SK-N-SH (cell line): ENCODE measurements at regions not wholly inside any gene's neighbourhood (a gene's known extent, or its start where the extent isn't known, plus 50 kb on each side); places are given as distances from the start of the nearest gene placed in this dataset.

Experiments used
- CHD2 ChIP-seq: fragments of 150-350 bp; IDR thresholded peaks from 2 replicates; pipeline ENCODE4 v1.6.1; 2018; ENCODE audit warnings: low read length; ENCODE audit not compliant: partially characterized antibody
- ELF1 ChIP-seq: IDR thresholded peaks from 2 replicates; pipeline ENCODE4 v1.4.0; 2012
- EZH2phosphoT487 ChIP-seq: fragments of 200-600 bp; sonication (generic); IDR thresholded peaks from 2 replicates; pipeline ENCODE4 v1.6.1; 2017; ENCODE audit warnings: low read depth, mixed run types, mild to moderate bottlenecking, antibody characterized with exemption, moderate library complexity, borderline replicate concordance
- FOSL2 ChIP-seq: IDR thresholded peaks from 2 replicates; pipeline ENCODE4 v1.4.0; 2012; ENCODE audit warnings: low read depth, mild to moderate bottlenecking, moderate library complexity, borderline replicate concordance
- FOXJ3 ChIP-seq: sonication (generic); formaldehyde crosslinking; IDR thresholded peaks from 2 replicates; pipeline ENCODE4 v1.5.1; 2020; ENCODE audit warnings: mild to moderate bottlenecking, missing genetic modification reagents
- GABPA ChIP-seq: IDR thresholded peaks from 2 replicates; pipeline ENCODE4 v1.4.0; 2012; ENCODE audit warnings: low read depth, mild to moderate bottlenecking
- GATA2 ChIP-seq: sonication (generic); formaldehyde crosslinking; IDR thresholded peaks from 2 replicates; pipeline ENCODE4 v1.5.0; 2020; ENCODE audit warnings: mild to moderate bottlenecking, missing genetic modification reagents
- JUND ChIP-seq: IDR thresholded peaks from 2 replicates; pipeline ENCODE4 v1.4.0; 2012
- MEF2A ChIP-seq: IDR thresholded peaks from 2 replicates; pipeline ENCODE4 v1.4.0; 2012; ENCODE audit warnings: low read depth, borderline replicate concordance
- MXI1 ChIP-seq: IDR thresholded peaks from 2 replicates; pipeline ENCODE4 v1.6.1; 2012; ENCODE audit warnings: mild to moderate bottlenecking, low read depth, low read length, improper control_type of control experiment
- NFIC ChIP-seq: IDR thresholded peaks from 2 replicates; pipeline ENCODE4 v1.4.0; 2012; ENCODE audit warnings: borderline replicate concordance
- NRF1 ChIP-seq: IDR thresholded peaks from 2 replicates; pipeline ENCODE4 v1.6.1; 2012; ENCODE audit warnings: low read depth, mild to moderate bottlenecking, low read length
- POLR2AphosphoS5 ChIP-seq: IDR thresholded peaks from 2 replicates; pipeline ENCODE4 v1.6.1; 2012; ENCODE audit warnings: low read depth, low read length
- RCOR1 ChIP-seq: fragments of 150-350 bp; IDR thresholded peaks from 2 replicates; pipeline ENCODE4 v1.6.1; 2017; ENCODE audit warnings: antibody characterized with exemption, low read length
- RFX5 ChIP-seq: IDR thresholded peaks from 2 replicates; pipeline ENCODE4 v1.6.1; 2012; ENCODE audit warnings: mild to moderate bottlenecking, improper control_type of control experiment, low read length
- RXRA ChIP-seq: IDR thresholded peaks from 2 replicates; pipeline ENCODE4 v1.4.0; 2012; ENCODE audit warnings: low read depth, mild to moderate bottlenecking, borderline replicate concordance
- SIN3A ChIP-seq: IDR thresholded peaks from 2 replicates; pipeline ENCODE4 v1.6.1; 2012; ENCODE audit warnings: low read depth, mild to moderate bottlenecking, low read length, moderate library complexity, borderline replicate concordance
- SMC3 ChIP-seq: IDR thresholded peaks from 2 replicates; pipeline ENCODE4 v1.6.1; 2012; ENCODE audit warnings: low read depth, low read length, improper control_type of control experiment
- TCF12 ChIP-seq: IDR thresholded peaks from 2 replicates; pipeline ENCODE4 v1.4.0; 2012
- TF ChIP-seq, protein P1 (sequence below): IDR thresholded peaks from 2 replicates; pipeline ENCODE4 v1.4.0; 2012; ENCODE audit warnings: low read depth, borderline replicate concordance
- TF ChIP-seq, protein P2 (sequence below): fragments of 150-350 bp; IDR thresholded peaks from 2 replicates; pipeline ENCODE4 v1.6.1; 2017; ENCODE audit warnings: antibody characterized with exemption, low read length, low read depth, borderline replicate concordance
- TF ChIP-seq, protein P3 (sequence below): IDR thresholded peaks from 2 replicates; pipeline ENCODE4; 2012
- TF ChIP-seq, protein P4 (sequence below): fragments of 200-600 bp; sonication (generic); IDR thresholded peaks from 2 replicates; pipeline ENCODE4 v1.6.1; 2017; ENCODE audit warnings: antibody characterized with exemption, mild to moderate bottlenecking, moderate library complexity
- TF ChIP-seq, protein P5 (sequence below): IDR thresholded peaks from 2 replicates; pipeline ENCODE4 v1.4.0; 2012; ENCODE audit warnings: low read depth
- TF ChIP-seq, protein P6 (sequence below): IDR thresholded peaks from 2 replicates; pipeline ENCODE4 v1.4.0; 2012; ENCODE audit warnings: low read depth, borderline replicate concordance

DNA sequence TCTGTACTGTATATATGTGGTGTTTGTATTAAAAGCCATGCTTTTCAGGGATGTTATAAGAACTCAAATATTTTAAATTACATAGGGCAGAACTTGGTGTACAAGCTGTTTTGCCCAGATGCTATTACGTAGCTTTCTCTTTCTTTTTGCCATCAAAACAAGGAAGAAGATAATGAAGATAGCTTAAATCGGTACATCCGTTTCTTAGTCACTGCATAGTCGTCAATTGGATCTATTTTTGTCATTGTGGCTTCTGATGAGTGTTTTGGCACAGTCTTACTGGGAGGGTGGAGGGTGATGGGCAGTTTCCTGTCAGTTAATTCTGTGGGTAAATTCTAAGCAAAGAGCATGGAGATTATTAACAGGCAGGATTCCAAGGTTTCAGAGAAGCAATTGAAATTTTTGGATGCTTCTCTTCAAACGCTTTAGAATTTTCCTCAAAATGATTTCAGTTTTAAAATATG, 649.1 kb upstream of the GJE1 start (continued):
- TF ChIP-seq, protein P1, sequence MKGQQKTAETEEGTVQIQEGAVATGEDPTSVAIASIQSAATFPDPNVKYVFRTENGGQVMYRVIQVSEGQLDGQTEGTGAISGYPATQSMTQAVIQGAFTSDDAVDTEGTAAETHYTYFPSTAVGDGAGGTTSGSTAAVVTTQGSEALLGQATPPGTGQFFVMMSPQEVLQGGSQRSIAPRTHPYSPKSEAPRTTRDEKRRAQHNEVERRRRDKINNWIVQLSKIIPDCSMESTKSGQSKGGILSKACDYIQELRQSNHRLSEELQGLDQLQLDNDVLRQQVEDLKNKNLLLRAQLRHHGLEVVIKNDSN, result no peak
- TF ChIP-seq MXI1 (no peak), SMC3 (no peak), RXRA (0 out of 2 replicates have a peak, but pooled peaks have one; percentile 37), MEF2A (peak; percentile 99), RCOR1 (no peak), GATA2 (CRISPR knock-in tag) (no peak), TCF12 (peak; percentile 84), FOSL2 (peak; percentile 75), SIN3A (no peak), NRF1 (no peak), RFX5 (no peak), FOXJ3 (no peak), ELF1 (peak; percentile 53; the same call in 1 of the 2 replicates), GABPA (0 out of 2 replicates have a peak, but pooled peaks have one; percentile 20), POLR2AphosphoS5 (peak; percentile 67; the same call in 1 of the 2 replicates), EZH2phosphoT487 (no peak), NFIC (peak; percentile 97), CHD2 (no peak), JUND (peak; percentile 77)
- TF ChIP-seq, protein P2, sequence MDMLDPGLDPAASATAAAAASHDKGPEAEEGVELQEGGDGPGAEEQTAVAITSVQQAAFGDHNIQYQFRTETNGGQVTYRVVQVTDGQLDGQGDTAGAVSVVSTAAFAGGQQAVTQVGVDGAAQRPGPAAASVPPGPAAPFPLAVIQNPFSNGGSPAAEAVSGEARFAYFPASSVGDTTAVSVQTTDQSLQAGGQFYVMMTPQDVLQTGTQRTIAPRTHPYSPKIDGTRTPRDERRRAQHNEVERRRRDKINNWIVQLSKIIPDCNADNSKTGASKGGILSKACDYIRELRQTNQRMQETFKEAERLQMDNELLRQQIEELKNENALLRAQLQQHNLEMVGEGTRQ, result no peak
- TF ChIP-seq, protein P3, sequence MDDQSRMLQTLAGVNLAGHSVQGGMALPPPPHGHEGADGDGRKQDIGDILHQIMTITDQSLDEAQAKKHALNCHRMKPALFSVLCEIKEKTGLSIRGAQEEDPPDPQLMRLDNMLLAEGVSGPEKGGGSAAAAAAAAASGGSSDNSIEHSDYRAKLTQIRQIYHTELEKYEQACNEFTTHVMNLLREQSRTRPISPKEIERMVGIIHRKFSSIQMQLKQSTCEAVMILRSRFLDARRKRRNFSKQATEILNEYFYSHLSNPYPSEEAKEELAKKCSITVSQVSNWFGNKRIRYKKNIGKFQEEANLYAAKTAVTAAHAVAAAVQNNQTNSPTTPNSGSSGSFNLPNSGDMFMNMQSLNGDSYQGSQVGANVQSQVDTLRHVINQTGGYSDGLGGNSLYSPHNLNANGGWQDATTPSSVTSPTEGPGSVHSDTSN, result peak; percentile 87
- TF ChIP-seq, protein P4, sequence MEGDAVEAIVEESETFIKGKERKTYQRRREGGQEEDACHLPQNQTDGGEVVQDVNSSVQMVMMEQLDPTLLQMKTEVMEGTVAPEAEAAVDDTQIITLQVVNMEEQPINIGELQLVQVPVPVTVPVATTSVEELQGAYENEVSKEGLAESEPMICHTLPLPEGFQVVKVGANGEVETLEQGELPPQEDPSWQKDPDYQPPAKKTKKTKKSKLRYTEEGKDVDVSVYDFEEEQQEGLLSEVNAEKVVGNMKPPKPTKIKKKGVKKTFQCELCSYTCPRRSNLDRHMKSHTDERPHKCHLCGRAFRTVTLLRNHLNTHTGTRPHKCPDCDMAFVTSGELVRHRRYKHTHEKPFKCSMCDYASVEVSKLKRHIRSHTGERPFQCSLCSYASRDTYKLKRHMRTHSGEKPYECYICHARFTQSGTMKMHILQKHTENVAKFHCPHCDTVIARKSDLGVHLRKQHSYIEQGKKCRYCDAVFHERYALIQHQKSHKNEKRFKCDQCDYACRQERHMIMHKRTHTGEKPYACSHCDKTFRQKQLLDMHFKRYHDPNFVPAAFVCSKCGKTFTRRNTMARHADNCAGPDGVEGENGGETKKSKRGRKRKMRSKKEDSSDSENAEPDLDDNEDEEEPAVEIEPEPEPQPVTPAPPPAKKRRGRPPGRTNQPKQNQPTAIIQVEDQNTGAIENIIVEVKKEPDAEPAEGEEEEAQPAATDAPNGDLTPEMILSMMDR, result no peak
- TF ChIP-seq, protein P5, sequence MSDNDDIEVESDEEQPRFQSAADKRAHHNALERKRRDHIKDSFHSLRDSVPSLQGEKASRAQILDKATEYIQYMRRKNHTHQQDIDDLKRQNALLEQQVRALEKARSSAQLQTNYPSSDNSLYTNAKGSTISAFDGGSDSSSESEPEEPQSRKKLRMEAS, result peak; percentile 72; the same call in 1 of the 2 replicates
- TF ChIP-seq, protein P6, sequence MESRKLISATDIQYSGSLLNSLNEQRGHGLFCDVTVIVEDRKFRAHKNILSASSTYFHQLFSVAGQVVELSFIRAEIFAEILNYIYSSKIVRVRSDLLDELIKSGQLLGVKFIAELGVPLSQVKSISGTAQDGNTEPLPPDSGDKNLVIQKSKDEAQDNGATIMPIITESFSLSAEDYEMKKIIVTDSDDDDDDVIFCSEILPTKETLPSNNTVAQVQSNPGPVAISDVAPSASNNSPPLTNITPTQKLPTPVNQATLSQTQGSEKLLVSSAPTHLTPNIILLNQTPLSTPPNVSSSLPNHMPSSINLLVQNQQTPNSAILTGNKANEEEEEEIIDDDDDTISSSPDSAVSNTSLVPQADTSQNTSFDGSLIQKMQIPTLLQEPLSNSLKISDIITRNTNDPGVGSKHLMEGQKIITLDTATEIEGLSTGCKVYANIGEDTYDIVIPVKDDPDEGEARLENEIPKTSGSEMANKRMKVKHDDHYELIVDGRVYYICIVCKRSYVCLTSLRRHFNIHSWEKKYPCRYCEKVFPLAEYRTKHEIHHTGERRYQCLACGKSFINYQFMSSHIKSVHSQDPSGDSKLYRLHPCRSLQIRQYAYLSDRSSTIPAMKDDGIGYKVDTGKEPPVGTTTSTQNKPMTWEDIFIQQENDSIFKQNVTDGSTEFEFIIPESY, result 0 out of 2 replicates have a peak, but pooled peaks have one; percentile 46
